MCF 10A (cell line): ENCODE measurements at regions not wholly inside any gene's neighbourhood (a gene's known extent, or its start where the extent isn't known, plus 50 kb on each side); places are given as distances from the start of the nearest gene placed in this dataset.

Source experiments
- BruUV-seq: library from RNA; stranded (reverse); fragments of 400-500 nt; replicated peaks from 2 replicates; lab custom pipeline; 2021; lab: Mats Ljungman, UMichigan
- CTCF ChIA-PET: fragments of 300-600 bp; sonication (Branson Sonifier 250); formaldehyde crosslinking; extraction: SDS; loops from one replicate; lab custom pipeline; 2021; ENCODE audit warnings: antibody characterized with exemption, inconsistent platforms; lab: Yijun Ruan, JAX
- POLR2A ChIA-PET: fragments of 300-600, 350-650 bp; sonication (Branson Sonifier 250); formaldehyde crosslinking; extraction: SDS; loops from one replicate; lab custom pipeline; 2020; ENCODE audit warnings: antibody characterized with exemption, inconsistent platforms; lab: Yijun Ruan, JAX
- DNase-seq: peaks from one replicate; pipeline ENCODE4 v3.0.0-alpha.2; 2018; ENCODE audit not compliant: unreplicated experiment
- H3K27ac Mint-ChIP-seq: one replicate; pipeline ENCODE4 v1.8.0; 2022; ENCODE audit warnings: mild to moderate bottlenecking, low read depth, mixed read lengths; ENCODE audit not compliant: unreplicated experiment
- H3K27me3 Mint-ChIP-seq: one replicate; pipeline ENCODE4 v1.8.0; 2022; ENCODE audit warnings: mixed read lengths; ENCODE audit not compliant: insufficient read depth, unreplicated experiment
- H3K36me3 Mint-ChIP-seq: one replicate; pipeline ENCODE4 v1.8.0; 2022; ENCODE audit warnings: mild to moderate bottlenecking, moderate library complexity, mixed read lengths; ENCODE audit not compliant: insufficient read depth, unreplicated experiment
- H3K4me1 Mint-ChIP-seq: one replicate; pipeline ENCODE4 v1.8.0; 2022; ENCODE audit warnings: mixed read lengths; ENCODE audit not compliant: insufficient read depth, unreplicated experiment
- H3K4me3 Mint-ChIP-seq: one replicate; pipeline ENCODE4 v1.8.0; 2022; ENCODE audit warnings: mild to moderate bottlenecking, moderate library complexity, mixed read lengths; ENCODE audit not compliant: unreplicated experiment
- H3K9me3 Mint-ChIP-seq: one replicate; pipeline ENCODE4 v1.8.0; 2022; ENCODE audit warnings: mixed read lengths; ENCODE audit not compliant: unreplicated experiment
- CTCF ChIP-seq: fragments of 200-600 bp; IDR thresholded peaks from one replicate; pipeline ENCODE4 v1.8.0; 2022; ENCODE audit warnings: antibody characterized with exemption, mild to moderate bottlenecking; ENCODE audit not compliant: unreplicated experiment
- intact Hi-C: fragments of 100-400 bp; cut with micrococcal nuclease; formaldehyde crosslinking; loops from 2 replicates; pipeline ENCODE4 v1.14.1; 2022

GRCh38 chr18:64409511-64409910, 260.6 kb upstream of the LINC00305 start:
- DNase-seq: peak; percentile 51
- H3K4me1 Mint-ChIP-seq: no peaks in the 10 kb centered on the region
- ChIA-PET POLR2A (no interaction called here), CTCF (interaction anchor here (0.6 to 1.9 kb wide), 17 partner anchors 8 to 1083 kb away, joined by 3 to 8 read pairs (median 3); no protein-coding TSS in a partner anchor)
- TF ChIP-seq CTCF: peak; percentile 34
- H3K9me3 Mint-ChIP-seq: no peaks in the 10 kb centered on the region
- H3K4me3 Mint-ChIP-seq: no peak overlapping the region
- no TSS peak for BruUV-seq
- no peaks in the 10 kb centered on the region for H3K36me3 Mint-ChIP-seq
- peaks cover 25% of the 10 kb centered on the region for H3K27me3 Mint-ChIP-seq
- intact Hi-C loops: loop anchor here (5.0 kb wide), 2 partner anchors 312 to 392 kb away; no protein-coding TSS in a partner anchor
- H3K27ac Mint-ChIP-seq: no peak overlapping the region

- CTCF ChIA-PET: interaction anchor here (1.0 kb wide), 1 partner anchor 323 kb away, joined by 3 read pairs; no protein-coding TSS in a partner anchor
- peaks cover 30% of the 10 kb centered on the region for H3K27me3 Mint-ChIP-seq
- intact Hi-C loops: loop anchor here (5.0 kb wide), 2 partner anchors 310 to 390 kb away; no protein-coding TSS in a partner anchor
Measured at GRCh38 chr18:64407606-64408005, 258.7 kb upstream of the LINC00305 start.

DNA sequence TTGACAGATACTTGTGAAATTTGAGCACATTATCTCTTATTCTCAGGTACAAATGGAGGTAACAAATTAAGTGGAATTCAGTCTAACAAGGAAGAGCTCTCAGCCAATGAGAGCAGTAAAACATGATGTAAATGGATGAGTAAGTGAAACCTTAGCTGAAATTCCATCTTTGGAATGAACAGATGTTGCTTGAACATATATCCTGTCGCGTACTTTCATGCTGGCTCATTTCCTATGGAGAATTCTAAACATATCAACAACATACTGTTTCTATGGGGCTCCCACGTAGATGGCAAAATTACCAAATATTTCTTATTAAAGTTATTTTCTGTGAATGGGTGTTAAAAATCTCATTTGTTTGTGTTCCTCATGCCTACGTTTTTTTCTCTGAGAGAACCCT, 256.3 kb upstream of the LINC00305 start:
- POLR2A ChIA-PET: interaction anchor here (0.6 kb wide), 1 partner anchor 160 kb away, joined by 3 read pairs; no protein-coding TSS in a partner anchor
- BruUV-seq: no TSS peak
- intact Hi-C loops: loop anchor here (5.0 kb wide), 2 partner anchors 308 to 388 kb away; no protein-coding TSS in a partner anchor
- CTCF ChIA-PET: no interaction called here
- no peak for TF ChIP-seq CTCF
- H3K4me1 Mint-ChIP-seq: no peaks in the 10 kb centered on the region
- H3K27me3 Mint-ChIP-seq: peaks cover 27% of the 10 kb centered on the region
- no peaks in the 10 kb centered on the region for H3K36me3 Mint-ChIP-seq
- H3K27ac Mint-ChIP-seq: no peak overlapping the region
- no peak for DNase-seq
- no peaks in the 10 kb centered on the region for H3K9me3 Mint-ChIP-seq
- H3K4me3 Mint-ChIP-seq: no peak overlapping the region

More at GRCh38 chr18:64407606-64408005, 258.7 kb upstream of the LINC00305 start:
- no peak overlapping the region for H3K27ac Mint-ChIP-seq
- H3K4me3 Mint-ChIP-seq: no peak overlapping the region
- no peak for TF ChIP-seq CTCF
- no peak for DNase-seq
- no peaks in the 10 kb centered on the region for H3K9me3 Mint-ChIP-seq
- no TSS peak for BruUV-seq
- no peaks in the 10 kb centered on the region for H3K4me1 Mint-ChIP-seq
- POLR2A ChIA-PET: no interaction called here
- H3K36me3 Mint-ChIP-seq: no peaks in the 10 kb centered on the region

- Mint-ChIP-seq H3K27ac (no peak overlapping the region), H3K27me3 (peaks cover 39% of the 10 kb centered on the region), H3K4me3 (no peak overlapping the region), H3K9me3 (no peaks in the 10 kb centered on the region), H3K36me3 (no peaks in the 10 kb centered on the region), H3K4me1 (no peaks in the 10 kb centered on the region)
- no peak for TF ChIP-seq CTCF
- BruUV-seq: no TSS peak
- ChIA-PET POLR2A (interaction anchor here (0.7 kb wide), 1 partner anchor 13 kb away, joined by 3 read pairs; no protein-coding TSS in a partner anchor), CTCF (interaction anchor here (0.6 to 1.0 kb wide), 3 partner anchors 13 to 1207 kb away, joined by 3 to 4 read pairs (median 4); no protein-coding TSS in a partner anchor)
- intact Hi-C loops: no loop called here
- no peak for DNase-seq
Measured at GRCh38 chr18:64403784-64404503, 255.1 kb upstream of the LINC00305 start.
